Activated CD8-positive, alpha-beta memory T cell treated with anti-CD3 and anti-CD28 coated beads for 48 hours (primary cell): ENCODE measurements at regions not wholly inside any gene's neighbourhood (a gene's known extent, or its start where the extent isn't known, plus 50 kb on each side); places are given as distances from the start of the nearest gene placed in this dataset.

Experiments used
- DNase-seq, 3 experiments: peaks; one replicate each; pipeline ENCODE4 v3.0.0-alpha.2; 2020; ENCODE audit warnings: low read depth in 2 of 3, low spot score in 2 of 3

DNA sequence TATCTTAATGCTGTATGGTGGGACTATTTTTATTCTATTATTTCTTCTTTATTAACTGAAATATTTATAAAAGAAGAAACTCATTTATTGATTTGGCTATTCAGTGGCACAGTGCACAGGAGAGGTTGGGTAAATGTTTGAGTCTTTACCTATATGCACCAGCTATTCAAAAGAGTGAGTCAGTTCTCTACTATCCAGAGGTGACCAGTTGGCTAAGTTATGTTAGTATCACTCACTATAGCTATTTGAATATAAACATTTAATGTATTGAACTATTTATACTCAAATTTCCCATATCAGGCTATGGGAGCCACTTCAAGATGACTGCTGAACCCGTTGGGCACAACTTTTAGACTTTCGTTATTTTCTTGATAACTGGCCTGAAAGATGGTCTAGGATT, 106.1 kb upstream of the VEGFC start:
- DNase-seq: no peak

GRCh38 chr4:176902710-176903323, 110.1 kb upstream of the VEGFC start:
- no peak for DNase-seq

- DNase-seq: no peak
Observed at GRCh38 chr4:176906709-176907108, 114.0 kb upstream of the VEGFC start.

GRCh38 chr4:176910646-176911045, 117.9 kb upstream of the VEGFC start:
- no peak for DNase-seq

GRCh38 chr4:176919631-176920030, 126.9 kb upstream of the VEGFC start:
- DNase-seq: no peak

DNA sequence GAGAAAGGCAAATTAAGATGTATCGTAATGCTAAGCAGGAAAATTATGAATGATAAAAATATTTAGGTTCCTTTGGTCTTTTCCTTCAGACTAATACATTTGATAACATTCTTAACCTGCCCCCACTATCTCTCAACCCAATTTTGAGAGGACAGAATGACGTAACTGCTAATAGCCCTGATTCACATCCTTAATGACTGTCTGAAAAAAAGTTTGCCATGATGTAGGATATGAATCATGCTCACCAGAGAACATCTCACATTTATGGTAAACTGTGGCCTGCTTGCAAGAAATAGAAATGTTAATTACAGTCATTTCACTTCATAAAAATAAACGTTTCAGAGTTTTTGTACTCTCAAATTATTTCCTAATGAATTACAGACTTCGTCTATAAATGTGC, 128.0 kb upstream of the VEGFC start:
- DNase-seq: no peak

DNA sequence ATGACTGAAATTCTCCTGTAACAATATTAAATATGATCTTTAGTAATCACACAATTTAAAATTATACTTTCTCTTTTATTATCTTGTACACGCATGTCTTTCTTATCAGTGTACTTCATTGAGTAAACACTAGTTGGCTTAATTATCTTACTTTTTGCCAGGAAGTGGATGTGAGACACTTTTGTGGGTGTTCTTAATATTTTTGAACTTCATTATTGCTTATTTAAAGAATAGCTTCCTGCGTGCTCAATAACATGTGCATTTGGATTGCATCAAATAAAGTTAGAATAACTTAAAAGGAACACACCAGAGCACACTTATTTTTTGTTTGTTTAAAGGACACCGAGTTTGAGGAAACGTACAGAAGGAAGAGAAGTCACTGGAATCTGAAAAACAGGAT, 128.5 kb upstream of the VEGFC start:
- DNase-seq: no peak

DNA sequence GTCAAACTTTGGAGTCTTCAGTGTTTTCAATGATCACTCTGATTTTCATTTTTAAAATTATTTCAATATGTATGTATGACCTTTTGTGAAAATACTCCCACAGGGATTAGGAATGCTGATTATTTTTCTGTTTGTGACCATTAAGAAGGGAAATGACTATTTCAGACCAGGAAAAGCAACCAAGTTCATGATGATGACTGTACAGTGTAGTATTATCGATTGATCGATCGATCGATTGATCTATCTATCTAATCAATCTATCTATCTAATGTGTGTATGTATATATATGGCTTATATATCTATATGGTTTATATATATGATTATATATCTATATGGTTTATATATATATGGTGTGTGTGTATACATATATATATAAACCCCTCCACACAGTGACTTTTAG, 131.5 kb upstream of the VEGFC start:
- no peak for DNase-seq

GRCh38 chr4:176925962-176926361, 133.2 kb upstream of the VEGFC start:
- DNase-seq: no peak

GRCh38 chr4:176927117-176927516, 134.4 kb upstream of the VEGFC start:
- no peak for DNase-seq

DNA sequence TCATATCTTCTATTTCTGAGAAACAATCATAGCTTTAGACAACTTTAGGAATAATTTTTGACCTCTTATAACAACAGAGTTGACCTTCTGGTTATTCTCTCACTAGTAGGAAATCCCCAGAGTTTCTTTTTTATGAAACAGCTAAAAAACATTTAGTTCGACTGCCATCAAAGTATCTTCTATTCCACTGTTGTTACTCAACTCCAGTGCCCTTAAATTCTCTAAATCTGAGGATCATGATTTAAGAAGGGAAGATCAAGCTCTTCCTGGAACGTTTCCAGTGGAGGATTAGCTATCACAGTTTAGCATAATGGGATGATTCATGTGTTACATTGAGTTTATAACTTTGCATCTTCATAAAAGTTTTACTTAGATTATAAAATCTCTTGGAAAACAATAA, 134.9 kb upstream of the VEGFC start:
- DNase-seq: no peak

DNA sequence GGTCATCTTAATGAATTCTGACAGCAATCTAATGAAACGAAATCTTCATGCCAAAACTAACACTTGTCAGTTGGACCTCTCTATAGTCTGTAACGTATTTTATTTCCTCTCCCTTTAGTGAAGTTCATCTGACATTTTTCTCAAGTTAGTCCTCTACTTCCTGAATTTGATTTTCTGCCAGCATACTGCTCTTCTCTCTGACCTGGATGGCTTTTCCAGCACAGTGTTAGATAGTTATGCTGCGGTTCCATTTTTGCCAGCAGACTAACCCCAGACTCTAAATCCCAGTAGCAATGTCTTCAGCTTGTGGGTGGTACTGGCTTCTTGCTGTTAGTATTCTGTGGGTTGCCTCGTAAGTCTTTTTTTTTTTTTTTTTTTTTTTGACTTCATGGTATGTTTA, 146.7 kb upstream of the VEGFC start:
- no peak for DNase-seq

GRCh38 chr4:176945334-176945733, 152.6 kb upstream of the VEGFC start:
- no peak for DNase-seq

DNA sequence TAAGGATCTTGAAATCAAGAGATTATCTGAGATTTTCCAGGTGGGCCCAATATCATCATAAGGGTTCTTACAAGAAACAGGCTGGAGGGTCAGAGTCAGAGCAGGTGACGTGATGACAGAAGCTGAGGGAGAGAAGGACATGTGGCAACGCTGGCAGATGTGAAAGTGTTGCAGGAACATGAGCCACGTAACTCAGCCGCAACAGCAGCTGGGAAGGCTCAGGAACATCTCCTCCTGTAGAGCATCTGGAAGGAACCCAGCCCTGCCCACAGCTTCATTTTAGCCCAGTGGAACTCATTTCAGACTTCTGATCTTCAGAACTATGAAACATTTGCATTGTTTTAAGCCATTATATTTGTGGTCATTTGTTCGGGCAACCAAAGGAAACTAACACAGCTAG, 156.3 kb upstream of the VEGFC start:
- no peak for DNase-seq

GRCh38 chr4:176953021-176953420, 160.3 kb upstream of the VEGFC start:
- no peak for DNase-seq

DNA sequence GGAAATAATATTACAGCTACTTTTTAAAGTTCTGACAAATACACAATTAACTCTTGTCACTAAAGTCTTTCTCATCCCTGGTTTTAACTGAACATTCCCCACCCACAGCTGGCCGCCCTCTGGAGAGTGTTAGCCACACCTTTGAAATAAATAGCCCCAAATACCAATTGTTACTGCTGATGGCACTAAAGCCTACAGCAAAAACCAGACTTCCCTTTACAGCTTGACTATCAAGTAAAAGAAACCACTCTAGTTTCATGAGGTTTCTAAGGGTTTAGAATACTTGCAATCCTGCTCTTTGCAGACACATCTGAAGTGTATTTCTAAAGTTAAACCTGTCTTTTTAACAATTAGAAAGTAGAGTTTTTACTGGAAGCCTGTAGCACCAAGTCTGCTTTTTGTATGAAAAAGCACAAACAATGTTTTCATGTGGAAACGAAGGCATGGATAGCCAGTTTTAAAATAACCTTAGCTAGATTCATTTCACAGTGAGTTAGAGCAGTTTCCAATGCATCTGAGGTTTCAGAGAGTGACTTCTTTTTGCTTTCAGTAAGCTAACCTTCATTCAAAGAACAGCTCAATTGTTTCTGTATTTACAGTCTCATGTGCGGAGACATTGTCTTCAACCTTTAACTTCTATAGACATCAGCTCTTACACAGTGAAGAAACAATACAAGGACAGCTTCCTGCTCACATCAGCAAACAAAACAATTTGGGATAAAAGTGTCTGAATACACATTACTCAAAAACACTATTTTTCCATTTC, 164.8 kb upstream of the VEGFC start:
- no peak for DNase-seq

DNA sequence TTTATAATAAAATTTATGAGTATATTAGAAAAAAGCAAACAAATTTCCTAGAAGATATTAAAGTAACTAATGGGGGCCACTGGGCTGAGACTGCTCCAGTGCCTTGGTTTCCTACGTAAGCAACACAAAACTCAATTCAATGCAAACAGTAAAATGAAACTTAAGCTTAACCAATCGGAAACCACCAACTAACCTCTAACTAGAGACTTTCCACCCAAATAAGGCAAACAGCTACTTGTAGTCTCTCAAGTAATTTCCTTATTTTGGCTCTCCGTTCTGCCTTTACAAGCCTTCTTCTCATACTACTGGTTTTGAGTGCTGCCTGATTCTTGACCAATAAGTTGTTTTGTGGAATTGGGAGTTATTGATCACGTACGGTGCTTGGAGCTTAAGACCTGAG, 167.3 kb upstream of the VEGFC start:
- DNase-seq: no peak

DNA sequence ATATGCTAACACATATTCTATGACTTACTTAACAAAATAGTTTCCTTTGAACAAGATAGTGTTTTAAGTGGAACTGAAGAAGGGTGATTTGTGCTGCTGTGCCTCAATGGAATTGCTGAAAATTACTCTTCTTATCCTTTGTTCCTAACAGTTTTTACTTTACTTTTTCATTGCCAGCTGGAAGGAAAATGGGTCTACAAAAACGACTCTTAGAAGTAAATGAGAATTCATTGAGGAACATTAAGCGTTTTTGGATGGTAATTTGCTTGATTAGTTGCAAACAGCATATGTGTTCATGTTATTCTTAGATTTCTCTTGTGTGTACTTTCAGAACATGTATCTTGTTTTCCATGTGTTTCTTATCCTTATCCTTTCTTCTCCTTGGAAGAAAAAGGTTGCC, 170.4 kb upstream of the VEGFC start:
- no peak for DNase-seq

- no peak for DNase-seq
Observed at GRCh38 chr4:176964116-176964691, 171.5 kb upstream of the VEGFC start.

GRCh38 chr4:176967586-176967985, 174.9 kb upstream of the VEGFC start:
- DNase-seq: no peak

- no peak for DNase-seq
Observed at GRCh38 chr4:176968094-176968493, 175.4 kb upstream of the VEGFC start.

DNA sequence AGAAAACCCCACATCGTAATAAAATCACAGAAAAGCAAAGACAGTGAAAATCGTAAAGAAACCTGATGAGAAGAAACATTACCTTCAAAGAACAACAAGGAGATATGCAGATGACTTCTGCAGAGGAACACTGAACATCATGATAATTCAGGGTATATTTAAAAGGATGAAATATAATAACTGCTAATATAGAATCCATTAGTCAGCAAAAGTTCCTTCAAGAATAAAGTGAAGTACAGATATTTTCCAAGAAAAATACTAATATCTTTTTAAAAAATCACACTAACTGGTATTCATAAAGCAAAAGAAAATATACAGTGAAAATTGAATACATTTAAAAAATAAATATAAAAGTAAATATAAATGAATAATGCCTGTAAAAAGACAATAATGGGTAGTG, 176.3 kb upstream of the VEGFC start:
- DNase-seq: no peak

- no peak for DNase-seq
Observed at GRCh38 chr4:176970853-176971252, 178.1 kb upstream of the VEGFC start.
